GM12891 (cell line): ENCODE measurements at regions not wholly inside any gene's neighbourhood (a gene's known extent, or its start where the extent isn't known, plus 50 kb on each side); places are given as distances from the start of the nearest gene placed in this dataset.

Experiments
- POLR2A ChIP-seq: IDR thresholded peaks from 2 replicates; pipeline ENCODE4 v1.6.1; 2011; ENCODE audit warnings: low read depth, low read length, control low read depth
- POLR2AphosphoS5 ChIP-seq: IDR thresholded peaks from 2 replicates; pipeline ENCODE4 v1.6.1; 2011; ENCODE audit warnings: low read depth, low read length, control low read depth
- POU2F2 ChIP-seq: IDR thresholded peaks from 2 replicates; pipeline ENCODE4 v1.6.1; 2011; ENCODE audit warnings: low read depth, mild to moderate bottlenecking, control low read depth, low read length, moderate library complexity
- TAF1 ChIP-seq: IDR thresholded peaks from 2 replicates; pipeline ENCODE4 v1.6.1; 2011; ENCODE audit warnings: low read depth, low read length, control low read depth

GRCh38 chr4:13977746-13978145 lies 350.2 kb upstream of the BOD1L1 start:
- TF ChIP-seq POLR2A (no peak), POLR2AphosphoS5 (no peak), POU2F2 (no peak), TAF1 (no peak)
